DND-41 (cell line): ENCODE measurements at regions not wholly inside any gene's neighbourhood (a gene's known extent, or its start where the extent isn't known, plus 50 kb on each side); places are given as distances from the start of the nearest gene placed in this dataset.

Source experiments
- CTCF ChIP-seq: IDR thresholded peaks from 2 replicates; pipeline ENCODE4 v1.5.1; 2012; ENCODE audit warnings: borderline replicate concordance, low read length, moderate library complexity, mild to moderate bottlenecking; ENCODE audit not compliant: poor library complexity, severe bottlenecking; ENCODE audit errors: extremely low read depth
- EZH2 ChIP-seq: IDR thresholded peaks from 3 replicates; pipeline ENCODE4 v1.6.1; 2012; ENCODE audit warnings: borderline replicate concordance, low read depth, mild to moderate bottlenecking, moderate library complexity, low read length, inconsistent platforms; ENCODE audit not compliant: severe bottlenecking

GRCh38 chr4:58301376-58301999 is 1191.3 kb upstream of the IGFBP7 start:
- TF ChIP-seq CTCF: no peak
- no peak for TF ChIP-seq EZH2
